Endothelial cell of hepatic sinusoid (primary cell): ENCODE measurements at regions not wholly inside any gene's neighbourhood (a gene's known extent, or its start where the extent isn't known, plus 50 kb on each side); places are given as distances from the start of the nearest gene placed in this dataset.

Experiments used
- in situ Hi-C: cut with HindIII; loops from 2 replicates; pipeline ENCODE4 v1.10.0; 2017; ENCODE audit warnings: low sequenced_read_pairs

DNA sequence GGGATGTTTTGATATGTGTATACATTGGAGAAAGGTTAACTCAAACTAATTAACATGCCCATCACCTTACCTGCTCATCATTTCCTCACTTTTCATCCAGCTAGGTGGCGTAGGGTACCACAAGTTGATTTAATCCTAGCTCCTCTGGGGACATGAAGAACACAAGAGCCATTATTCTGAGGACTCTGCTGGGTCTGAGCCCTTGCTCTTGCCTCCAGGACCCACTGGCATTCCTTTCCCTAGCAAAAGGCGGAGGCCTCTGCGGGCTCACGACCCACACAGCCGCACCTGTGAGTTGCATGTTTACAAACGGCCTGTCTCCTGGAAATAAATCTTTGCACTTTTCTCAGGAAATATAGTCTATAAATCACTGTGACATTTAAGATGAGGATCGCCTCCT, 871.9 kb downstream of the TBC1D22A start:
- in situ Hi-C loops: no loop called here

DNA sequence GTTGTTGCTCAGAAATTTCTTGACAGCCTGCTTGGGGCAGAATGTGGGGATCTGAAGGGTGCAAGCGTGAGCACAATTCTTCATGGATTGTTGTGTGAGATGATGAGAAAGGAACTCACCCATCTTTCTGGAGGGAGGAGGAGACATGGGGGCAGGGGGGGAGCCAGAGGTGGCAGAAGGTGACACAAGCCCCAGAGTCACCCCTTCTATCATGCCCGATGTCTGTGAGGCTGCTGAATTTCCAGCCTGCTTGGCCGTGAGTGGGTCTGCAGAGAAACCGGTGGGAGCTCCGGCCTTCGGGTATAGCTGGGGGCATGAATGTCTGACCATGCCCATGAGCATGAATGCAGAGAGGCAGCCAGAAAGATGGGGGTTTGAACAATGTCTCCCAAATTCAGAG, 870.7 kb downstream of the TBC1D22A start:
- in situ Hi-C loops: no loop called here

DNA sequence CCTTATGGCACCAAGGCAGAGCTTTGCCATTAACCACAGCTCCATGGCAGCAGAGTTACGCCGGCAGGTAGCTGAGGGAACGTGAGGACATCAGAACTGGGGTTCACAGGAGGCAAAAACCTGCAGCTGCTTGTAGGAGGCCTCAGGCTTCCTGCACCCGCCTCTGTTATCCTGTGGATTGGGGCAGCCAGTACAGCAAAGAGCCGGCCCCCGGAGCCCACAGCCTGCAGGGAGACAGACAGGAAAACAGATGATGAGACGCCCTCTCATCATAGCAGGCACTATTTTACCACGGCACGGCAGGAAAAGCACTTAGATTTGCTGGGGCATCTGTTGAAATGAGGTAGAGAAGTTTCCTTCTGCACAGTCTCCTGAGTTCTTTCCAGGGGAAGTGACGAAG, 870.3 kb downstream of the TBC1D22A start:
- in situ Hi-C loops: no loop called here

DNA sequence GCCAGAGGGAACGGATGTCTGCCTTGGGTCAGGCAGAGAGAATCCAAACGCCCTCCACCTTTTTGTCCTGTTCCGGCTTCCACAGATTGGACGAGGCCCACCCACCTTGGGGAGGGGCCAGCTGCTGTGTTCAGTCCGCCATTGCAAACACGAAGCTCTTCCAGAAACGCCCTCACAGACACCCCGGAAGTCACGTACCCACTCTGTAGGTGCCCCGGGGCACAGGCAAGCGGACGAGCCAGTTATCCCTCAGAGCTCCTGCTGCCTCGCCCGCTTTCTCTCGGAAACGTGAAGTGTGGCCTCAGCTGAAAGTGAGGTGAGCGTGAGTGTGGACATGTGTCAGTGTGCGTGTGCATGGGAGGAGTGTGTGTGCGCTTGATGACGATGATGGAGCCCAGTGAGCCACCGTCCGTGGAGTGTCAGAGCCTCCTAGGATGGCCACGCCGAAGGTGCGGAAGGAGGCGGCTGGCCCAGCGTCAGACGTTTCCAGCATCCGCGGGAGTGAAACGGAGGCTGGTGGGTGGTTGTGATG, 869.2 kb downstream of the TBC1D22A start:
- in situ Hi-C loops: no loop called here

DNA sequence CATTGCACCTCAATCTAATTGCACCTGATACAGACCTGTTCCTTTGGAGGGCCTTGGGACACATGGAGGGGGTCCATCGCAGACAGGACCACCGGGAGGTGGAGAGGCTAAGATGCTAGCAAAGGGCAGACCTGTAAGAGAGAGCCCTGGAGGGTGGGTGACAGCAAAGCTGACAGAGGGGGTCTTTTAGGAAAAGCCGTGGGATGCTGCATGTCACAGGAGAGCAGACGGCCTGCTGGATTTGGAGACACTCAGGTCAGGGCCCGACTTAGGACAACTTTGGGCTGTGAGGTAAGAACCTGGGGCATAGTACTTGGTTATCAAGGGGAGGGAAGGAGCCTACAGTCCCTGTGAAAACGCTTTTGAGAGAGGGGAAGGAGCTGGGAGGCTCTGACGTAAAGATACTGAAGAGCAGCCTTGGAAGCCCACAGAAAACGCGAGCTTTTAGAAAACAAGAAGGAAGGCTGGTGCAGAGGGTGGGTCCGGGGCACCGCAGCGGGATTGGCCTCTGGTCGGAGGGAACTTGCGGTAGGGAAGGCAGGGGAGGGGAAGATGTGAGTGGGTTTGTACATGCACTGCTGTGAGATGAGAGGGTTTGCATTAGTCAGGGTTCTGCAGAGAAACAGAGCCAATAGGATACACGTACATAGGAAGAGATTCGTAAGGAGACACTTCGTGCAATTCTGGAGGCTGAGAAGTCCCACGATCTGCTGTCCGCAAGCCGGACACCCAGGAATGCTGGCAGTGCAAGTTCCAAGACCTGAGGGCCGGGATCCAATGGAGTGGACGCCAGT, 868.5 kb downstream of the TBC1D22A start:
- in situ Hi-C loops: no loop called here

DNA sequence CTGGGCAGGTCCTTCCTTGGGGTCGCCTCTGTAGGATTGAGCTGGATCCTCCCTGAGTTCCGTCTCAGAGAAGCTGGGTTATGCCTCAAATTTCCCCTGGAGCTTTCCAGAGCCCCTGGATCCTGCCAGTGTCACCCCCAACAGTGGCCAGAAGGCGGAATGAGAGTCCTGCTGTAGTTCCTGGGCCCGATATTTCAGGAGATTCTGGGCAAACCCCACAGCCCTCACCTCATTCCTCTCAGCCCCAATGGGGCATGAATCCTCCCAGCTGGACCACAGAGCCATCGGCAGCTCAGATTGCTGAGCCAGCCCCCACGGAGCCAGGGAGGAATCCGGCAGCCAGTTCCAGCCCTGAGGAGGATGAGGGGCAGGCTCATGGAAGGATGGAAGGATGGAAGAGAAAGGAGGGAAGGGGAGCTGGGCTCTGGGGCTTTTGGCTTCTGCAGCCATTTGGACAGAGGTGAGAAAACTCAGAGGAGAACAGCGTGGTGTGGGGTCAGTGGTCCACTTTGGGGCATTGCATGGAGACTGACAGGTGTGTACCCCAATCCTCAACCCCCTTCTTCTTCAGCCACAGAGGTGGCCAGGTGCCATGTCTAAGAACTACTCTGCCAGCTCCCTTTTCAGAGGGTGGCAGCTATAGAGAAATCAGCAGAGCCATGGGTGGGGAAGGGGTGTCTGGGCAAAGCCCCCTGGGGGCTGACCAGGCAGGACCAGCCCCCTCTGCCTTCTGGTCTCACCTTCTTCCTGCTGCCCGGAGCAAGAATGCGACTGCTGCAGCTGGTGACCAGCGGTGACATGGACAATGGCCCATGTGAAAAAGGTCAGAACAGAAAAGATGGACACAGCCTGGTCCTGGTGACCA, 867.6 kb downstream of the TBC1D22A start:
- in situ Hi-C loops: no loop called here

DNA sequence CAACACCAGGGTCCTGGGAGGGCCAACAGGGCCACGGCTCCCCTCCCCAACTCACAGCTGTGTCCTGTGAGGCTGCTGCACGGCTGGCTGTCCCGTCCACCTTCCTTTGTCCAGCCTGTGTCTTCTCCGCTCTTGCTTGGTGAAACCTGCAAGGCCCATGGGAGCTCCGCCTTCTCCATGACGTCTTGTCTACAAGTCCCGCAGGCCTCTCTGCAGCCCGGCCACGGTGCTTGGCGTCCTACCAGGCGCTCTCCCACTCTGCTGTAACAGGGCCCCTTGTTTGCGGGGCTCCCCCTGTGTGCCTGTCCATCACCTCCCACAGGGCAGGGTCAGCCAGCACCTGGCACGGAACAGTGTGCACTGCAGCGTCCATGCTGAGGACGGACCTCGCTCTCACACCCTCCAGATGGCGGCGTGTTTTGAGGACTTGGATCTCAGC, 866.8 kb downstream of the TBC1D22A start:
- in situ Hi-C loops: no loop called here

DNA sequence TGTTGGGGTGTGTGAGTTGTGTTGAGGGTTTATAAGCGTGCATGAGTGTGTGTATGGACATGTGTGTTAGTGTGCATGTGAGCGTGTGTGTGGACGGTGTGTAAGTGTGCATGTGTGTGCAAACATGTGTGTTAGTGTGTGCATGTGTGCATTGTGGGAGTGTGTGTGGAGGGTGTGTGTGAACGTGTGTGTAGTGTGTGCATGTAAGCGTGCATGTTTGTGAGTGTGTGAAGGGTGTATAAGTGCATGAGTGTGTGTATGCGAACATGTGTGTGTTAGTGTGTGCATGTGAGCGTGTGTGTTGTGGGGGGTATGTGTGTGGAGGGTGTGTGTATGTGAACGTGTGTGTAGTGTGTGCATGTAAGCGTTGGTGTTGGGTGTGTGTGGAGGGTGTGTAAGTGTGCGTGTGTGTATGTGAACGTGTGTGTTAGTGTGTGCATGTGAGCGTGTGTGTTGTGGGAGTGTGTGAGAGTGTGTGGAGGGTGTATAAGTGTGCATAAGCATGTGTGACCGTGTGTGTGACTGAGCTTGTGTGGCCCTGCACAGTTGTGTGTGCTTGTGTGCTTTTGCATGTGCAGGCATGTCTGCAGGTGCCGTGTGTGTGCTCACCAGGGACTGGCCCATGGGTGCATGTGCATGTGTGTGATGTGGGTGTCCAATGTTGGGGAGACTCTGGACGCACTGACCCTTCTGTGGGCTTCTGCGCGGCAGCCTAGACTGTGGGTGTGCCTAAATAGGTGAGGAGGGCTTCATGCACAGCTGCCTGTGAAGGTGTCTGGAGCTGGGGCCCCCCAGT, 866.2 kb downstream of the TBC1D22A start:
- in situ Hi-C loops: no loop called here

DNA sequence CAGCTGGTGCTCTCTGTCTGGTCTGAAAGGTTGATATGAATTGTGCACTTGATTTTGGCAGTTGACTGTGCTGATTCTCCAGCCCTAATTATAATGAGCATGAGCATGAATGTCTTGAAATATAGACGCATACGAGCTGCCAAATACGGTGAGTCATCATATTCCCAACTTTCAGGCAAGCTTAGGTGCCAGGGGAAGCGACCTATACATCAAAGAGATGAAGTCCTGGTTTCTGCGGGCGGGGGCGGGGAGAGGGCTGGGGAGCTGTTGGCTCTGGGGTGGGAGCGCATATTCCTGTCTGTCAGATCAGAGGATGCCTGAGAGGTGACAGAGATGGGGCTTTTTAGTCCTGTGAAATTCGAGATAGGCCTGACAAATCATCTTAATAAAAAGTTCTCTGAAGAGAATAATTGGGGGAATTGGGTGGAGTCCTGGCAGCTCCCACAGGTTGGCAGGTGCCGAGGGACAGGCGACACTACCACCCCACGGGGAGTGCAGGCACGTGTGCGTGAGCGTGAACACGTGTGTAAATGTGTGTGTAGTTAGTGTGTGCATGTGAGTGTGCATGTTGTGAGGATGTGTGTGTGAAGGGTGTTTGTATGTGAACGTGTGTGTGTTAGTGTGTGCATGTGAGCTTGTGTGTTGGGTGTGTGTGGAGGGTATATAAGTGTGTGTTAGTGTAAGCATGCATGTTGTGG, 865.3 kb downstream of the TBC1D22A start:
- in situ Hi-C loops: no loop called here

DNA sequence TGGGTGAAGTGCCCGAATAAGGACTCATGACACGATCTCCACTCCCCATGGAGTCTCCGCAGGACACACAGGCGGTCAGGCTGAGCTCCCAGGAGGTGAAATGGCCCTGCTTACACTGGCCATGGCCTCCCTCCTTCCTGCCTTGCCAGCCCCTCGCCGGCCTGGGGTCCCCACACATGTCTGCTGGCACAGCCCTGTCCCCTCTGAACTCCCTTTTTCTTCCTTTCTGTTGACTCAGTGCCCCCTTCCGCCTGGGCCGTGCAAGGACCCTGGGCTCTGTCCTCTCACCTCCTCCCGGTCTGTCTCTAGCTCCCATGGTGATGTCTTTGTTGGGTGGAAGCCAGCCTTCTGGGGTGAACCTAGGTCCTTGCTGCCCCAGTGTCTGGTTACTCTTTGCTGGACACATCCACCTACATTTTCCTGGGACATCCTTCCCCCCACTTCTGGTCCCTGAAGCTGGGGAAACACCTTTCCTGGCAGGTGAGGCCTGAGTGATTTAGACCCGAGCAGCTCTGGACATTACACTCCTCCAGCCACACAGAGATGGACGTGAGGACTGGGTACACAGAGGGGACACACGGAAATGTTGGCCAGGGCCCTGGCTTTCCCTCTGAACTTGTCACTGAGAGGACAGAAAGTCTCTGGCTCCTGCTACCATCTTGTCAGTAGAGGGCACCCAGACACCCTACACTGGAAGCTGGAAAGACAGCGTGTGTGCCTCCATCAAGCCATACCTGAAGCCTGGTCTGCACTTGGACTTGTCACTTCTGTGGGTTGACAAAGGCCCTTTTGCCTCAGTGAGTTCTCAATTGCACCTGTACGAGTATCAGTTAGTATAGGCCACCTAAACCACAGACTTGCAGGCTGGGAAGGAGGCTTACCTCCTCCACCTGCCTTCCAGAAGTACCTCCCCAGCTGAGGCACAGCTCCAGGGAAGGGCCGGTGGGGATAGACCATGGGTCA, 864.3 kb downstream of the TBC1D22A start:
- in situ Hi-C loops: no loop called here

DNA sequence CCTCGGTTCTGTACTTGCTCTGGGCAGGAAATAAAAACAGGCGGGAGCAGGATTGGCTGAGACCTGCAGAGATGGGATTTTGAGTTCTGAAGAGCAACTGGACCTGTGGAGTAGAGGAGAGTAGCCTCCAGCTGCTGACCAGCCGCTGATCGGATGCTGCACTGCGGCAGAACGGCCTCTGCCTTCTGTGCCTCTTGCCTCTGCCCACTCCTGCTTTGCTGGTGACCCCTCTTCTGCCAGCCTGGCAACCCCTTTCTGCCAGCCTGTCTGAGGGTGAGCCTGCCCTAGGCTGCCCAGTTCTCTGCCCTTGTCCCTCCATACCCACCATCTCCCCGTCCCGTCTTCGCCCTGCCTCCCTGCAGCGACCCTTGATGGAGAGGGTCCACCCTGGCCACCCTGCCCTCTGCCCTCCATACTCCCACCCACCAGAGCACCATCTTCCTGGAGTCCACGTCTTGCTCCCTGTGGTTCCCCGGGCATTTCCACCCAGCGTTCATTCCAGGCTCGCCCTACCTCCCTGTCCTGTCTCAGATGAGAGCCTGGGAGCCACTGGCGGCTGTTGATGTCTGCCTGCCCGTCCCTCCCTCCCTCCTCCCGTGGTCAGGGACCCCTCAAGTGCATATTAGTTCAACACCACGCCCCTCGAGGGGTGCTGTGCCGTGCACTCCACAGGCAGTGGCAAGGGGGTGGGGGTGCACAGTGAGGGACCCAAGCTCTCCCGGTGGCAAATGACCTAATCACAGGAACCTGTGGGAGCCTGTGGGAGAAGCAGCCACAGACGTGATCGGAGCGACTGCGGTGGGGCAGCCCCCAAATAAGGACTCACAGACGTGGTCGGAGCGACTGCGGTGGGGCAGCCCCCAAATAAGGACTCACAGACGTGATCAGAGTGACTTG, 863.3 kb downstream of the TBC1D22A start:
- in situ Hi-C loops: no loop called here

DNA sequence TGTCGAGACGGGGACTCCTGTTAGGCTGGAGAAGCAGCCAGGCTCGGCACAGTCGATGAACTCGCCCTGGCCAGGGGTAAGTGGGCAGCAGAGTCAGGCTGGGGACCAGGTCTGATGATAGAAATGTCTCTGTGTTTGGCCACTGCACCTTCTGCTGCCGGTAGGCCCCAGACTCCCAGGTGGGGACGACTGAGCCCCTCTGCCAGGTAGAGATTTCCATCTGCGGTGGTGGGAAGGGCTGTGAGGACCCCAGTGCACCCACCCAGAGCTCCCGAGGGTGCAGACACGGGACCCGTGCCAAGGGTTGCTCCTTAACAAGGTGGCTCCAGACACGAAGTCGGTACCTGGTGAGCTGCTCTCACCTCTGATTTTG, 862.5 kb downstream of the TBC1D22A start:
- in situ Hi-C loops: no loop called here

DNA sequence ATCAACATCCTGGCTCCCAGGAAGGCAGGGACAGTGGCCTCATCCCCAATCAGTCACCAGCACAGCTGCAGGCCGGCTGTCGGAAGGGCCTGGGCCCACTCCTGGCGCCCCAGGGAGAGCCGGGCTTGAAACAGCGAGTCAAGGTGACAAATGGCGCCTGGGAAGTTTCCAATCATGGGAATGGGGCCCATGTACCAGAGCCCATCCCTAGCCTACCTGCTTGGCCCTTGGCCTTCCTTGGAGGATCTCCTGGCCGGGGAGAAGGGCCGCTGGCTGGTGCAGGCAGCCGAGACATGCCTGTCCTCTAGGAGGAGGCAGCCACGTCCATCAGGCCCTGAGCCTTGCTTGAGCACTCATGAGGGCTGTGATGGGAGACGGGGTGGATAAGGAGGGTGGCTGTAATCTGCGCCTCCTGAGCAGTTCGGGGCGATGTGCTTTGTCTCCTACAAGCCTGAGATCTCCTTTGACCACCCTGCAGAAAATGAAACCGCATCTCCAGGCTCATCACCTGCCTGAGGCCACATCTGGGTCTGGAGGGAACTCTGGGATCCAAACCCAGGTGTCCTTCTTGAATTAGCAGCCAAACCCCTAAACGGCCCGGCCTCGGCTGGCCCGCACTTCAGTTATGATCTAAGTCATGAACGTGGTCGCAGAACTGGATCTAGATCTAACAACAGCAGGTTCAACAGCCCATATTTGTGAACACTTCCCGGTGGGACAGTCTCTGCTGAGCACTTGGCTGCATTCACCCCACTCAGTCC, 862.0 kb downstream of the TBC1D22A start:
- in situ Hi-C loops: no loop called here

DNA sequence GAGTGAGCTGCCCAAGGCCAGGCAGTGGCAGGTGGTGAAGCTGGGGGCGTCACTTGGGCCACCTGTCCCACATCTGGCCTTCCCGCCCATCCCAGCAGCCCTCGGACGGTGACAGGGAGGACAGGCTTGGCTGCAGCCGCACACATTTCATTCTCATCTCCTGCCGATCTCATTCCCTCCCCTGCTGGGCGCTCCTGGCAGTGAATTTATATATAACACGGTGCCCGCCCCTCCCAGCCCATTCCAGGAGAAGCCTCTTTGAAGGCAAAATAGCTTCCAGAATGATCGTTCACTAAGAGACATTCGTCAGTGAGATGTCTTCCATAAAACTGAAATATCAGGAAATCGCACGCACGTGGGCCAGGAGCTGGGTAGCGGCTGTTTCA, 861.3 kb downstream of the TBC1D22A start:
- in situ Hi-C loops: no loop called here

DNA sequence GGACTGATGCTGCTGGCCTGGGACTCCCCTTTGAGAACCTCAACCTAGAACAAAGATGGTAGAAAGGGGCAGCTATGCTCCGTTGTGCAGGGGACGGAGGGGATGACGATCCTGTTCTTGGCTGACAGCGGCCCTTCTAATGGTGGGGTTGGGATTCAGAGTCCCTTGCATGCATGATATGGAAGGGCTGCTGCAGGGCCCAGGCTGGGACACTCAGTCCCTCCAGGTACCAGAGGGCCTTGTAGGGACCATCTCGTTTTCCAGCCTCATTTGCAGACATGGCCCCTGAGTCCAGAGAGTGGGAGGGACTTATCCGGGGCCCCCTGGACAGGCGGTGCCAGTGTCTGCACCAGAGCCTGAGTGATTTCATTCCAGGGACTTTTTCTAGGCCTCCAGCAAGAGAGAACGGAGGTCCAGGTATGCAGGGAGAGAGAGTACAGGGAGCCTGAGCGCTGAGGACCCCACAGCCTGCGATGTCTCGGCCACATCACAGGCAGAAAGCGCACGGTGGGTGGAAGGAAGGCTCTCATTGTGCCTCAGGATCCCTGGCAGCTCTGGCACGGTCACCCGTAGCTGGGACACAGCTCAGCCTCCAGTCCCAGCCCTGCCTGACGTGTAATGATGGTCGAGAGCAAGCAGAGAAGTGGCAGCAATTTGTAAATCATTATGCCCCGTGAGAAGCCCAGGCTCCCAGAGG, 860.8 kb downstream of the TBC1D22A start:
- in situ Hi-C loops: no loop called here

DNA sequence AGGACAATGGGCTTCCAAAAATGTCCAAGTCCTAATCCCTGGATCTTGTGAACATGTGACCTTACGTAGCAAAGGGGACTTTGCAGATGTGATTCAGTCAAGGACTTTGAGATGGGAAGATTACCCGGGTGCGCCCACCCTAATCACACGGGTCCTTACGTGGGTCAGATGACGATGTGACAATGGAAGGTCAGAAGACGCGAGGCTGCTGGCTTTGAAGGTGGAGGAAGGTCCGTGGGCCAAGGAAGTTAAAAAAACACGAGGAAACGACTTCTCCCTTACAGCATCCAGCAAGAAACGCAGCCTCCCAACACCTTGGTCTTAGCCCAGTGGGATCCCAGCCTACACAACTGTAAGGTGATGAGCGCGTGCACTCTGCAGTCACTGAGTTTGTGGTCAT, 860.1 kb downstream of the TBC1D22A start:
- in situ Hi-C loops: no loop called here

DNA sequence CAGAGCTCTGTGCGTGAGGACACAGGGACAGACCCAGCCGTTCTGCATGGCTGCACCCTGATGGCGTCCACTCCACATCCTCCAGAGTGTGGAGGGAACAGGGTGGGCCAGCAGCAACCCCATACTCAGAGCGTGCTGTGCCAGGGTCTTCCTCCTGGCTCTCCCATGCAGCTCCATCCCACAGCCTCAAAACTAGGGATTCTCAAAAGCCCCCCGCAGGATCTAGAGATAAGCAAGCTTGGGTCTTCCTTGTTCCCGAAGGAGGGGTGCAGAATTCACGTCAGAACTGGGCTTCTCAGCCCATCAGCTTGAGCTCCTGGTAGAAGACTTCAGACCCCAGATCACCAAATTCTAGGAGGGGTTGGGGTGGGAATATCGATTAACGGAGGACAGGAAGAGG, 858.8 kb downstream of the TBC1D22A start:
- in situ Hi-C loops: no loop called here
